ENCODE measurements at regions not wholly inside any gene's neighbourhood (a gene's known extent, or its start where the extent isn't known, plus 50 kb on each side); places are given as distances from the start of the nearest gene placed in this dataset.

DNA sequence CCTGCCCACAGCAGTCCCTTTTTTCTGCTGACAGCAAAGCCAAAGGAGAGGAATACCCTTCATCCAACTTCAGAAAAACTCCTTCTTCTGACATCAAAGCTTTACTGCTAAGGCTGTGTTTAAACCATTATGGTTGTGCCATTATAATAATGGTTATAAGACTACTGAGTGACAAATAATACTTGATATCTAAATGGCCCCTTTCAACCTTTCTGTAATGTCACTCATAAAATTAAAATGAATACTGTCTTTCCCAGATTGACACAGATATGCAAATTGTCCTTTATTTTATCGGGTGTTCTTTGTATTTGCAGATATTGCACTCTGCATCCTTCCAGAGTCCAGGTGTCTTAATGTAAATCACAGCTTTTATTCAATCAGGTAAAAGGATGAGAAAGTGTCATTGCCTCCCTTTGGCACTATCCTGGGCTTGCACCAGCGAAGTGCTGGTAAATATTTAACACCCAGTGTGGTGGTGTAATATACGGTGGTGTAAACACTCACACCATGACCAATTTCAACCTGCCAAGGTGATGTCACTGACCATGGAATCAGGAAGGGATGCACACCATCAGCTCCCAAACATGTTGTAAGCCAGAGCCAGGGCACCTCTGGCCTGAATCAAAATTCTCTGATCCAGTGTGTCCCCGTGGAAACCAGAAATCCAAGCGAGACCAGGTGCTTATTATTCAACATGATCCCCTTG lies 139.4 kb upstream of the TENM3 start:
- TF ChIP-seq, protein P1, sequence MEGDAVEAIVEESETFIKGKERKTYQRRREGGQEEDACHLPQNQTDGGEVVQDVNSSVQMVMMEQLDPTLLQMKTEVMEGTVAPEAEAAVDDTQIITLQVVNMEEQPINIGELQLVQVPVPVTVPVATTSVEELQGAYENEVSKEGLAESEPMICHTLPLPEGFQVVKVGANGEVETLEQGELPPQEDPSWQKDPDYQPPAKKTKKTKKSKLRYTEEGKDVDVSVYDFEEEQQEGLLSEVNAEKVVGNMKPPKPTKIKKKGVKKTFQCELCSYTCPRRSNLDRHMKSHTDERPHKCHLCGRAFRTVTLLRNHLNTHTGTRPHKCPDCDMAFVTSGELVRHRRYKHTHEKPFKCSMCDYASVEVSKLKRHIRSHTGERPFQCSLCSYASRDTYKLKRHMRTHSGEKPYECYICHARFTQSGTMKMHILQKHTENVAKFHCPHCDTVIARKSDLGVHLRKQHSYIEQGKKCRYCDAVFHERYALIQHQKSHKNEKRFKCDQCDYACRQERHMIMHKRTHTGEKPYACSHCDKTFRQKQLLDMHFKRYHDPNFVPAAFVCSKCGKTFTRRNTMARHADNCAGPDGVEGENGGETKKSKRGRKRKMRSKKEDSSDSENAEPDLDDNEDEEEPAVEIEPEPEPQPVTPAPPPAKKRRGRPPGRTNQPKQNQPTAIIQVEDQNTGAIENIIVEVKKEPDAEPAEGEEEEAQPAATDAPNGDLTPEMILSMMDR (IDR thresholded peaks at IDR 0.05 in 8 of 11, conservative IDR thresholded peaks at IDR 0.05 in 3 of 11) = no peak
- TF ChIP-seq POLR2AphosphoS5 (IDR thresholded peaks at IDR 0.05) = no peak
- TF ChIP-seq POLR2A (IDR thresholded peaks at IDR 0.05) = no peak
